Skin epidermis (tissue), 12 donors: ENCODE measurements at regions not wholly inside any gene's neighbourhood (a gene's known extent, or its start where the extent isn't known, plus 50 kb on each side); places are given as distances from the start of the nearest gene placed in this dataset.

ENCODE experiments used
- H3K27ac ChIP-seq, 21 experiments: fragments of 200-600 bp; sonication (generic) in 11 of 21; one replicate each; pipeline ENCODE4 v1.5.0; 2020; ENCODE audit warnings: mild to moderate bottlenecking in 3 of 21, inconsistent platforms in 2 of 21, moderate library complexity in 2 of 21
- H3K4me3 ChIP-seq, 7 experiments: fragments of 200-600 bp; sonication (generic) in 2 of 7; one replicate each; pipeline ENCODE4 v1.5.0; 2020; ENCODE audit warnings: inconsistent platforms in 2 of 7, mild to moderate bottlenecking in 2 of 7, moderate library complexity in 1 of 7

DNA sequence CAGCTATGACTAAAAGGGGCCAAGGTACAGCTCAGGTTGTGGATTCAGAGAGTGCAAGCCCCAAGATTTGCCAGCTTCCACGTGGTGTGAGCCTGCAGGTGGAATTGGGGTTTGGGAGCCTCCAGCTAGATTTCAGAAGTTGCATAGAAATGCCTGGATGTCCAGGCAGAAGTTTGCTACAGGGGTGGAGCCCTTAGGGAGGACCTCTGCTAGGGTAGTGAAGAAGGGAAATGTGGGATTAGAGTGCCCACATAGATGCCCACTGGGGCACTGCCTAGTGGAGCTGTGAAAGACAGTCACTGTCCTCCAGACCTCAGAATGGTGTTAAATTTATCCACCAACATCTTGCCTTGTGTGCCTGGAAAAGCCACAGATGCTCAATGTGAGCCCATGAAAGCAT lies 255.1 kb downstream of the BMP2 start:
- no peak overlapping the region for H3K4me3 ChIP-seq

DNA sequence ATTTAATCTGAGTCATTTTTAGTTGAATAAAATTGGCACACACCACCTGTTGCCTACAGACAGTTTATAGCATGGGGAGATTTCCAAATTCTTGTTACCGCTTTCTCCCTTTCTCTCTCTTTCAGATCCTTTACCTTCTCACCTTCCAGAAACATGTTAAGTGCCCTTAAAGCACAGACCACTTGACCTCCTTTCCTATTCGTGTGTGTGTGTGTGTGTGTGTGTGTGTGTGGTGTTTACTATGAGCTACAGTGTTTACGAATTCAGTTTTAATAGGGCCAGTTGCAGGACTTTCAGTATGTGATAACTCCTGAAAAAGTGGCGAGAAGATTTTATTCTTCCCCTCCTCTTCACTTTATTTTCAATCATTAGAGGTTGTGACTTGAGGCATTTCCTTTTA lies 258.1 kb downstream of the BMP2 start:
- no peak overlapping the region for H3K27ac ChIP-seq
- H3K4me3 ChIP-seq: no peak overlapping the region

More for the DNA sequence above, 255.1 kb downstream of the BMP2 start:
- H3K27ac ChIP-seq: no peak overlapping the region

DNA sequence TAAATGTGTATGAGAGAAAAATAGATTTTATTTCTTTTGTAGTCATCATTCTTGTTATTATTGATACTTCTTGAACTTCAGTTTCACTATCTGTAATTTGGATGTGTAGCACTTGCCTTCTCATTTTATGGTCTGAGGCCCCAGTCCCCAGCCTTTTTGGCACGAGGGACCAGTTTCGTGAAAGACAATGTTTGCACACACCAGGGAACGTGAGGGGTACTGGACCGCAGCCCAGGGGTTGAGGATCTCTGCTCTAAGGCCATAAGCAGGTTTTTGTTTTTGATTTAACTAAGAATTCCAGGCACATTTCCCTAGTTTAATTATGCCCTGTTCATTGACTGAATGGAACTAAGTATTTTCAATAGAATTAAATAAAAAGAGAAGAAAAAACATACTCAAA lies 261.5 kb downstream of the BMP2 start:
- Histone ChIP-seq H3K27ac (no peak overlapping the region), H3K4me3 (no peak overlapping the region)

DNA sequence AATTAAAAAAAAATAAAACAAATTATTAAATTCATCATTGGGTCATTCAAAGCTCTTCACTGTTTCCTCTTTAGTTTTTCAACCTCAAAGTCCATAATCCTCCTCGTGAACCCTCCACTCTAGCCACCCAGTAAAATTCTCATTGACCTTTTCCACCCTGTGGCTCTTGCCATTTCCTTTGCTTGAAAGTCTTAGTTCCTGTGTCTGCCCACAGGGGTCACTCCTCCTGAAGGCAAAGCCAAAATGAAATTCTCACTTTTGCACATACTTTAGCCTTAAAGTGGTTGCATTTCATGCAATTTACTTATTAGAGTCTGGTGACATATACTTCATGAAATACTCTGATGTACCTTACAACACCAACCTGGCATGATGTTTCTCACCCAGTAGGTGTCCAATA lies 263.7 kb downstream of the BMP2 start:
- no peak overlapping the region for H3K4me3 ChIP-seq
- no peak overlapping the region for H3K27ac ChIP-seq

DNA sequence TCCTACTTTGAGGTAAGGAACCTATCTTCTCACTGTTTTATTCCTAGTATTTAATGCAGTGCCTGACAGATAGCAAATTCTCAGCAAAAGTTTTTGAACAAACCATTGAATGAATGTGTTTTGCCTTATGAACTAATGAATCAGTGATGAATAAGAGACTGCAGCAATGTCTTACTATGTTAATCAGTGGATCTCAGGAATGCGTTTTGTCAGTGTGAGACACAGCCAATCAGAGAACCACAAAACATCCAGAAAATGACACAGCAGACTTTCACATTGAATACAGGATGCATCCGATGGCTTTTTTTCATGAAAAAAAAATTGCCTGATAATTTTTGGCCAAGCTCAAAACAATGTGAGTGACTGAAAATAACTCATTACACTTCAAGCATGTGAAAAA lies 270.5 kb downstream of the BMP2 start:
- H3K4me3 ChIP-seq: no peak overlapping the region
- no peak overlapping the region for H3K27ac ChIP-seq

DNA sequence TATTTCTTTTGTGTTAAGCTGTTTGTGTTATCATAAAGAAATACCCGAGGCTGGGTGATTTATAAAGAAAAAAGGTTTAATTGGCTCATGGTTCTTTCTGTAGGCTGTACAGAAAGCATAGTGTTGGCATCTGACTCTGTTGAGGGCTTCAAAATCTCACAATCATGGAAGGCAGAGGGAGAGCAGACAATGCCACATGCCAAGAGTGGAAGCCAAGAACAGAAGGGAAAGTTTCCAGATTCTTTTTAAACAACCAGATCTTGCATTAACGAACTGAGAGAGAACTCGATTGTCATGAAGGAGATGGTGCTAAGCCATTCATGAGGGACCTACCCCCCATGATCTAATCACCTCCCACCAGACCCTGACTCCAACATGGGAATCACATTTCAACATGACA lies 290.1 kb downstream of the BMP2 start:
- Histone ChIP-seq H3K27ac (no peak overlapping the region), H3K4me3 (no peak overlapping the region)

DNA sequence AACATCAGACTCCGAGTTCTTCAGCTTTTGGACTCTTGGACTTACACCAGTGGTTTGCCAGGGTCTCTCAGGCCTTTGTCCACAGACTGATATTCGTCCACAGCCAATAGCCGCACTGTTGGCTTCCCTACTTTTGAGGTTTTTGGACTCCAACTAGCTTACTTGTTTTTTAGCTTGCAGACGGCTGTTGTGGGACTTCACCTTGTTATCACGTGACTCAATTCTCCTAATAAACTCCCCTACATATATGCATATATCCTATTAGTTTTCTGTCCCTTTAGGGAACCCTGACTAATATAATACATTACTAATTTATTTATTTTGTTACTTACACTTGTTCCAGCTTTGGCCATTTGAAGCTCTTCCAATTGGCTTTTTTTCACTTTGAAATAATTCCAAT lies 311.3 kb downstream of the BMP2 start:
- Histone ChIP-seq H3K27ac (no peak overlapping the region), H3K4me3 (no peak overlapping the region)

DNA sequence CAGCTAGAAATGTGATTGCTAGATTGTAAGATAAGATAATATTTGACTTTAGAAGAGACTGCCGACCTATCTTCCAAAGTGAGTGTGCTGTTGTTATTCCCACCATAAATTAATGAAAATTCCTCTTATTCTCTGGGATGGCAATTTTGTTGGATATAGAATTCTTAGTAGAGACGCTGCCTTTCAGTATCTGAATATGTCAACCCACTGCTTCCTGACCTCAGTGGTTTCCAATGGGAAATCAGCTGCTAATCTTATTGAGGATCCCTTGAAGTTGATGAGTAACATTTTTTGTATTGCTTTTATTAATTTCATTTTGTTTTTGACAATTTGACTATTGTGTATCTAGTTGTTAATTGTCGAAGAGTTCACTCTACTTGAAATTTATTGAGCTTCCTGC lies 313.0 kb downstream of the BMP2 start:
- Histone ChIP-seq H3K4me3 (no peak overlapping the region), H3K27ac (no peak overlapping the region)

DNA sequence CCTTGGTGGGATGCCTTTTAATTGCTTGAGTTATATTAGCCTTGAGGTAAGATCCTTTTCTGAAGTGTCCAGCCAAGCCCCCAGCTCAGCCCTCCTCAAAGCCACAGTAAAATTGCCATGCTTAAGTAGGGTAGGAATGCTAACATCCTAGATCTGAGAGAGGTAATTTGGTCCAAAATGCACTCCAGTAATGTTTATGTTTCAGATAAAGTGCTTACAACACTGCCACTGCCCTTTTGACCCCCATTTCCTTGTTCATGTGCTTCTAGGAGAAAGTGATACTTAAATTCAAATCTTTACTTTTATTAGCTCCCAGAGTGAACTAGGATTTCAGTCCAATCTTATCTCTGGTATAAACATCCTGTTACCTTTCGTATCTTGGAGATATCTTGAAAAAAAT lies 318.0 kb downstream of the BMP2 start:
- no peak overlapping the region for H3K27ac ChIP-seq
- H3K4me3 ChIP-seq: no peak overlapping the region

DNA sequence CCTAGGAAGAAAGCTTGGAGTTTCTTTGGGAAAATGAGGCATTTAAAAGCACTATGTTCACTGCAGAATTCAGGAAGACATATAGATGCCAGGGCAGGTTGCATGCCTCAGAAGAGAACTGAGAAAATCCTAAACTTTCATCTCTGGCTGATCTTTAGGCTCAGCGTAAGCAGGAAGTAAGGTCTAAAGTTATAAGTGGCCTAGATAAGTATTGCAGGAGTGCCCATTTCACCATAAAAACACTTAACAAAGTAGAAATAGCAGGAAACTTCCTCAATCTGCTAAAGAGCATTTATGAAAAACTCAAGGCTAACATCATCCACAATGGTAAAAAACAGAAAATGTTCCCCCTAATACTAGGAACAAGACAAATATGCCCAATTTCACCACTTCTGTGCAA lies 320.3 kb downstream of the BMP2 start:
- Histone ChIP-seq H3K27ac (no peak overlapping the region), H3K4me3 (no peak overlapping the region)

DNA sequence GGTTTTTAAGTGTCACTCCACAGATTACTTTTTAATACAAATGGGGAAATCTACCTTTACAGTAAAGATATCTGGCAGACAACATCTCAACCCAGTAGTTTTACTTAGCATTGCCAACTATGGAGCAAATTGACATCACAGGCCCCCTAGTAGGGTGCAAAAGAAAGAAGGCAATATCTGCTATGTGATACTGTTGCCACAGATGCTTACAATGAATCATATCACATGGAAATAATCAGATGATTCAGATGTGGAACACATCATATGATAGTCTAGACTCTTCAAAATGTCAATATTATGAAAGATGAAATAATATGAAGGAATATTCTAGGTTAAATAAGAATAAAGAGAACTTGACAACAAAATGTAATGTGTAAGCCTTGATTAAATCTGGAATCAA lies 322.5 kb downstream of the BMP2 start:
- H3K4me3 ChIP-seq: no peak overlapping the region
- H3K27ac ChIP-seq: no peak overlapping the region

DNA sequence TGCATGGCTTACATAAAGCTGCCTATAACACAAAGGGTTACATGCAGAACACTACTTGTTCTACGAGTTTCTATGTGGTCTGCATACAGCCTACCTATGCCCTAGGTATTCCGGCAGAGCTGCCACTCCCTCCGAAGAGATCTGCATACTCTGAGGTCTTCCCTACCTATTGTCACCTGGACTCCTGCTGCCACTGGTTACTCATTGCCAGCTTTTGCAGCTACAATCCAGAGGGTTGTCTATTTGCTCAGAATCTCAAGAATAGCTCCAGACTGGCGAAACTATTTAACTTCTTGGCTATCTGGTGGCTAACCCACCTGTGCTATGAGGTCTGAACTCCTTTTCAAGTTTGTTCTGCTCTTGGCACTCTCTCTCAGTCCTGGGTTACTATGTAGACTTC lies 323.3 kb downstream of the BMP2 start:
- Histone ChIP-seq H3K27ac (no peak overlapping the region), H3K4me3 (no peak overlapping the region)

DNA sequence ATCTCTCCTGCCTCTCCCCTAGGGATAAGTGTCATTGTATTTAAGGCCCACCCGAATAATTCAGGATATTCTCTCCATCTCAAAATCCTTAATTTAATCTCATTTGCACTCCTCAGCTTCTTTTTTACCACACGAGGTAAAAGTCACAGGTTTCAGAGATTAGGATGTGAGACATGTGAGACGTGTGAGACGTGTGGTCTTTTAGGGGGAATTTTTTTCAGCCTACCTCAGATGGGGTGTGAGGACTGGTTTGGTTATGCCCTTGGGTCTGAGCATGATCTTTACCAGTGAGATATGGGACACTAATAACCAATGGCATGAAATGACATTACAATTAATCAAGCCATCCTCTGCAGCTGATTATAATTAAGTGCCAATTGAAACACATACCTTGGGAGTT lies 324.2 kb downstream of the BMP2 start:
- H3K4me3 ChIP-seq: no peak overlapping the region
- H3K27ac ChIP-seq: no peak overlapping the region

DNA sequence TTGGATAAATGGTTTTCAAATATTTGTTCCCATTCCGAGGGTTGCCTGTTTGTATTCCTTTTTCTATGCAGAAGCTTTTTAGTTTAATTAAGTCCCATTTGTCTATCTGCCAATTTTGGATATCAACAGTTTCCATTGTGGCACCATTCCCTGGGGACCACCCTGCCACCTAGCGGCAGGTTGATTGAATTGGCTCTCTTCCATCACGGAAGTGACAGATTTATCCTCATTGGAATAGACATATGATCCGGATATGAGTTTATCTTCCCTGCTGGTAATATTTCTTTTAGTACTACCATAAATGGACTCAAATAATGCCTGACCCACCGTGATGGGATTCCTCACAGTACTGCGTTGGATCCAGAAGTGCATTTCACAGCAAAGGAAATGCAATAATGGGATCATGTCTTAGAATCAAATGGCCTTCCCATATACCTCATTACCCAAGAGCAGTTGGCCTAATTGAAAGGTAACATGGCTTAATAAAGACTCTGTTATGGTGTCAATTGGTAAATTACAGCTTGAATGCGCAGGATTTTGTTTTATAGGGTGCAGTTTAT lies 327.0 kb downstream of the BMP2 start:
- no peak overlapping the region for H3K27ac ChIP-seq
- no peak overlapping the region for H3K4me3 ChIP-seq

DNA sequence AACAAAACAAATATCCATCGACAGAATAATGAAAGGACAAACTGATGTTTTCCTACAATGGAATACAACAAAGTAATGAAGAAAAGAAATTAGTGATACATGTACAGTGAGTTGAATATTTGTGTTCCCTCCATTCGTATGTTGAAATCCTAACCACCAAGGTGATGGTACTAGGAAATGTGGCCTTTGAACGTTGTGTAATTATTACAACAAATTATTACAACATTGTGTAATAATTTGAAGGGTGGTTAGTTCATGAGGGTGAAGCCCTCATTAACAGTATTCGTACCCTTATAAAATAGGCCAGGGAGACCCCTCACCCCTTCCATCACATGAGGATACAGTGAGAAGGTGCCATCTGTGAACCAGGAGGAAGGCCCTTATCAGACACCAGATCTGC lies 339.4 kb downstream of the BMP2 start:
- Histone ChIP-seq H3K4me3 (no peak overlapping the region), H3K27ac (no peak overlapping the region)

DNA sequence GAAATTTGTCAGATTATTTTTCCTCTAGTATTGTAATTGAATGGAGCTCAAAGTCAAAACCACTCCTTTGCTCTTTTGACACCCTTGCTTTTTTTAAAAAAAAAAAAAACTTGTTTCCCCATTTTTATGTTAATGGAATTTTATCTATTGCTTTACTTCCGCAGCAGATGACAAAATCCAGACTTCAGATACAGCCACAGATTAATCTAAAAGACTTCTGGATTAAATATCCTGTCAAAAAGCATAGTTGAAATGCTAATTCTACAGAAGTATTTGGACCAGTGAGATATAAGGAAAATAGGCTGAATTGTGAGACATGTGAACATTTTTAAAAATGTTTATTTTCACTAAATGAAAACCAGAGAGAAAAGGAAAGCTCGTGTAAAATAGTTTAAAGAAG lies 341.4 kb downstream of the BMP2 start:
- Histone ChIP-seq H3K4me3 (no peak overlapping the region), H3K27ac (no peak overlapping the region)

DNA sequence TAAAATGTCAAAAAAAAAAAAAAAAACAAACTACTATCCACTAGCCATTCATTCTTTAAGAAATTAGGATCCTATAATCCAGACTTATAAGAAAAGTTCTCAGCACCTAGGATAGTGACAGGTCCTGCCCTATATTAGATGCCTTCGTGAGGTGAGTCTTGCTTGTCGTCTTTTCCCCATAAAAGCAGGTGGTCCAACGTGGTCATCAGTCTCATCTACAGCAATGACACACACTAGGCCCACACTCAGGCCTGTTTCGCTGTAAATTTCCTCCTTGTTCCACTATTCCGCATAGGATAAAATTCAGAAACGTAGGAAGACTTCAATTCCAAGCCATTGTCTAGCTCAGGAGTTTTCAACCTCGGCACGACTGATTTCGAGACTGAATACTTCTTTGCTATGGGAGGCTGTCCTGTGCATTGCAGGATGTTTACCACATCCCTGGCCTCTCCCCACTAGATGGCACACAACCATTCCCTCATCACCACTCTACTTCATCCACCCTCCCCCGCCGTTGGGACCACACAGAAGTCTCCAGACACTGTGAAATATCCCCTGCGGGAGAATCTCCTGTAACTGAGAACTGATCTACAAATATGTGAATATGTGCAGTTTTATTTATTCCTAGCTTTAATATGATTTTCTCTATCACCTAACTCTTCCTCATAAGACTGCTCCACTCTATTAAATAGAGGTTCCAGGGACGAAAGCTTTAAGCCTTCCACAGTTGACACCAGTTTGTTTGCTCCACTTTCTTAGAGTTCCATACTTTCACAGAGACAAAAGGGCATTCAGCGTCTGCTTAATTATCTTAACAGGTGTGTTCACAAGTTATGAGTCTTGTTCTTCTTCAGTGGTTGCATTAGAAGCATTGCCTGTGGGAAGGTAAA lies 346.3 kb downstream of the BMP2 start:
- Histone ChIP-seq H3K4me3 (no peak overlapping the region), H3K27ac (no peak overlapping the region)

DNA sequence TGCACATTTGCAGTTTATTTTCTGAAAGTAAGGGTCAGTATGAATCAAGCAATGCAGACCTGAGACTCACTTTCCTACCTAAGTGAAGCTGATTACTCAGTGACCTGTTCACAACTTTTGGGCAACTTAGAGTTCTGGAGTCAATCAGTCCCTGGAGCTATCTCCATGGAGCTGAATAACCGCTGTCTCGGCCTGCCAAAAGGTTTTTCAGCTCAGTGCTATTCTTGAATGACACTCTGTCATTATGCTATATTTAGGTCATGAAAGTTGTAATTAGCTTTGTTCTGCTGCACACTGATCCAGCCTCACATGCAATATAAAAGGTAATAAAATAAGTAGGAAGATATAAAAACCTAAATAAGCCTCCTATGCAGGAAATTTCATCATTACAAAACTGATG lies 356.0 kb downstream of the BMP2 start:
- H3K4me3 ChIP-seq: no peak overlapping the region
- no peak overlapping the region for H3K27ac ChIP-seq

DNA sequence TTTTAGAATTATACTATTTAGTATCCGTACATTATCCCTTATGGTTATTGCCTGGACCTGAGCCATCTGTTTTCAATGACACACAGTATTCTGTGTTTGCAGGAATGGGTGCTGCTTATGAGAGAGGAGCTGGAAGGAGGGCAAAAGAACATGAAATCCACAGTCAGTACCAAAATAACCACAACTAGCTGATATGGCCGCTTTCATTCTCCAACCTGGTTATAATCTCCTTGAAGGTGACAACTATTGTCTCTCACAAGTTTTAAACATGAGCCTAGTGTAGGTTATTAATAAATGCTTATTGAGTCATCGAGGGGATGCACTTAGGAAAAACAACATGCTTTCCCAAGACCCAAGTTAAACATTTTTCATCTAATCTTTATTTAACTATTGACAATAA lies 356.6 kb downstream of the BMP2 start:
- no peak overlapping the region for H3K27ac ChIP-seq
- no peak overlapping the region for H3K4me3 ChIP-seq

DNA sequence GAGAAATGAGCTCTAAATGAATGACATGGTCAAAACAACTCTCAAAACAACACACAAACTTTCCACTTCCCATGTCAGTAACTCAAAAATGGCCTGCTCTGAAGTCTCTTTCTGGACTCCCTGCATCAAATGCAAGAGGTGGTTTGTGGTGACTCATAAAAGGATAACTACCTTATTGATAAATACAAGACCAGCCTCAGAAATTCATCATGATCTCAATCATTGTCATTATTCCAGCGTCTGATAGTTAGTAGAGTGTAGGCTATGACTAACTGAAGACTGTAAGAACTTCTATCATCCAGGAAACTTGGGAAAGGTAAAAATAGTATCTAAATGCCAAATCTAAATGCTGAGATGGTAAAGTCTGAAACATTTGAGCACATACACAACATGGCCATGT lies 369.4 kb downstream of the BMP2 start:
- Histone ChIP-seq H3K4me3 (no peak overlapping the region), H3K27ac (no peak overlapping the region)

DNA sequence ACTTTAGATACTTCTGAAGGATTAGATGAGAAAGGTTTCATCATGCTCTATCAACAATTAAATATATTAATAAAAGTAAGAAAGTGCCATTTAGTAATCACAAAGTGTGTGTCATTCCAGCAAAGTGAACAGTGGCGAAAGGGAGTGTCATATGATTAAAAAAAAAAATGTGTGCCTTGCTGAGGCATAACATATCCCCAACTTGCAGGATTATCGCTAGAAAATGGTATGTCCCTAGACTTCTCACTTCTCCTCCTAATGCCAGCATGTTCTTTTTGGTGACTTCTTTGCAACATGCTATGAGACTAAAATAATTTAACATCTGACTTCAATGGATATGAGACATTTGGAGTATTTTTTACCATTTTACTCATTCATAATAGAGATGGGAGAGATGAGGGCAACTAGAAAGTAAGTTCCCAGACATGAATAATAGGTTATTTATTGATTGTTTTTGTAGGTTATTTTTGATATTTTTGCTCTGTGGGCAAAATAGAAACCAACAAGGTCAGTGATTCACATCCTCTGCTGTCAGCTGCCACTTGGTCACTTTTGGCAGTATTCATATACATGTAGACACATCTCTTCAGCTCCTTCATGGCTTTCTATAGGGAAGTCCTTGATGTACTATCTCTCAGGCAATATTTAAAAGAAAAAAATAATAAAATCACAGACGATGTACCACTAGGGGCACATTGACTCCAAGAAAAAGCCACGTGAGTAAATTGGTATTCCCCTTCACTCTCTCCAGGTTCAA lies 370.1 kb downstream of the BMP2 start:
- Histone ChIP-seq H3K4me3 (no peak overlapping the region), H3K27ac (no peak overlapping the region)
